CMK (cell line): ENCODE measurements at regions not wholly inside any gene's neighbourhood (a gene's known extent, or its start where the extent isn't known, plus 50 kb on each side); places are given as distances from the start of the nearest gene placed in this dataset.
A peak's percentile ranks its signal among the peaks of the same experiment; 100 is the strongest.

ENCODE experiments used
- DNase-seq: peaks from one replicate; pipeline ENCODE4 v3.0.0-alpha.2; 2010; ENCODE audit warnings: low read depth

DNA sequence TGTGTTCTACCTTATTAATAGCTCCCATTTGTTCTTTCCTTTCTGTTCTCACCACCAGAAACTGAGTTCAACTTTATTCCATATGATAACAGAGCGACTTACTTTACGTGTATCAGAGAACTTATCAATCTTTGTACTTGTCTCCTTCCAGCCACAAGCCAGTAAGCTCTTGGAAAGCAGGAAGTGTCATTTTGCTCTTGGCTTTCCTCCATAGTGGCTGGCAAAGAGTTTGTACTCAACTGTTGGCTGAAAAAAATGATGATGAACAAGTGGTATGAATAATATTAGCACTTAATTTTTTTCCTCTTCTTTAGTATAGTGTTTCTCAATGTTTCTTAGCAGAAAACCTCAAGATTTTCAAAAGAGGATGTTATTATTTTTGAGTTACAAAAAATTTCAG lies 182.4 kb upstream of the TOM1L1 start:
- no peak for DNase-seq

DNA sequence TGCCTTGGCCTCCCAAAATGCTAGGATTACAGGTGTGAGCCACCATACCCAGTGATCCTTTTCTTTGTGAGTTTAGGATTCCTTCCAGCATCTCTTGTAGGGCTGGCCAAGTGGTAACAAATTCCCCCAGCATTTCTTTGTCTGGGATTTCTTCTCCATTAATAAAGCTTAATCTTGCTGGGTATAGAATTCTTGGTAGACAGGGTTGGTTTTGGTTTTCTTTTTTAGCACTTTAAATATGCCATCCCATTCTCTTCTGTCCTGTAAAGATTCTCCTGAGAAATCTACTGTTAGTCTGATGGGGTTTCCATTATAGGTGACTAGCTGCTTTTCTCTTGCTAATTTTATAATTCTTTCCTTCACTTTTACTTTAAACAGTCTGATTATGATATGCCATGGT lies 173.0 kb upstream of the TOM1L1 start:
- no peak for DNase-seq

DNA sequence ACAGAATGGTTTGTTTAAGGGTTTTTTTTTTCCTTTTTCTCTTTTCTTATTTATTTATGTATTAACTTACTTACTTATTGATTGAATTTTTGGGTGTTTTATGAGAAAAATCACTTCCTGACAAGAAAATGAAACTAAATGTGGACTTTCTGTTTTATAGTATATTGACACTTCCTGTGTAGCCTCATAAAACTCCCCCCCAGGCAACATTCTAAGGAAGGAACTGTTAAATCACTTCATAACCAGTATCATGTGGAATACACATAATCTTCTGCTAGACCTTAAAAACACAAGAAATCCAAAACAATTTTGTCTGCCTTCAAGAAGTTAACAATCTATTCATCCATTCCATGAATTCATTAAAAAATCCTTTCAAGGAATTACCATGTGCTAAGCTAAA lies 164.1 kb upstream of the TOM1L1 start:
- DNase-seq = no peak

DNA sequence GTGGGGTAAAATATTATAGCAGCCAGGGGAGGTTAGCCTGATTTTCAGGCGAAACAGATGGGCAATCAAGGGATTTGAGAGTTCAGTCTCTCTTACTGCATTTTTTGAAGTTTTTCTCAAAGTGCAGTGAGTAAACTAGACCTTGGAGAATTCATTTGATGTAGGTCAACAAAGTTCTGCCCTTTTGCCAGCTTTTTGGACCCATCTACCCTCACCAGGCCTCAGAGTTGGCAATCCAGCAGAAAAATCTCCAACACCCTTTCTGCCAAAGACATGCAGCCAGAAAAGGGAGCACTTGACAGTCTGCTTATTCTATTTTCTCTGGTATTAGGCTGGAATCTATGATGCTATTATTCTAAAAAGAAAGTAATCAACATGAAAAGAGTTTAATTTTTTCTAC lies 162.2 kb upstream of the TOM1L1 start:
- DNase-seq = no peak

DNA sequence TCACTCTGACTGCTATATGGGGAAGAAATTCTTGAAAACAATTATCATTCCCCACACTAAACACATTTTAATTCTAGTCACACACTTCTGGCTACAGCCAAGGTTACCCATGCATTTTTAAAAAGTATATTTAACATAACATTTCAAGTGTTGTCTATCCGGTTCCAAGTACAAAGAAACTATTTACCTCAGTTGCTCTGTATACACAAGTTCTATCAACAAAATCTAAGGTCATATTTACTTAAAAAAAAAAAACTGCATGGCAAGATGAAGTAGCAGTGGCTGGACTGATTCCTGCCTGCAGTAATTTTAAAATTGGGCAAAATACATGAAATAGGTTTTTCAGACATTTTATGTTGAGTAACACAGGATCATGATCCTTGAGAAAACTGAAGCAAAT lies 155.9 kb upstream of the TOM1L1 start:
- no peak for DNase-seq

DNA sequence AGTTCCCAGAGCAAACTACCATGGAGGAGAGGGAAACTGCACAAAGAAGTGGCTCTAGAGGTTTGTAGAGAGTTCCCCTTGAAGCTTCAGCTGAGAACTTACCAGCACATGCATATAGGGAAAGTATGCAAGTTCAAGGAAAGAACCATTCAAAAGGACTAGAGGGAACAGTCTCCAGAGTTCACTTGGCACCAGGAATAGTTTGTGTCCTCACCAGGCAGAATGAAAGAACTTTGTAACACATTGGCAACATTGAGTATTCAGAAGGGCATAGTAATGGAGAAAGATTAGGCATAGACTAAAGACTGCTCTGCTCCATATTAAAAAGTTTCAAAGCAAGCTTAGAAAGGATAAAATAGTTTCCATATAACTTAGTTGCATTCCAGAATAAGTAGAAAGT lies 155.4 kb upstream of the TOM1L1 start:
- DNase-seq = no peak

DNA sequence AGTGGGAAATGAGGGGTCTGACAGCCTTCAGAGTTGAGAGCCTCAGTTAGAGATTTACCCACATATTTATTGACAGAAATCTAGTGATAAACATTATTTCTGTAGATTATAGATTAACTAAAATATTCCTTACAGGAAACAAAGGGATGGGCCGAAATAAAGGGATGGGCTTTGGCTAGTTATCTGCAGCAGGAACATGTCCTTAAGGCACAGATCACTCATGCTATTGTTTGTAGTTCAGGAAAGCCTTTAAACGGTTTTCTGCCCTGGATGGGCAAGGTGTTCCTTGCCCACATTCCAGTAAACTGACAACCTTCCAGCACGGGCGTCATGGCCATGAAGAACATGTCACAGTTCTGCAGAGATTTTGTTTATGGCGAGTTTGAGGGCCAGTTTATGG lies 154.8 kb upstream of the TOM1L1 start:
- no peak for DNase-seq

DNA sequence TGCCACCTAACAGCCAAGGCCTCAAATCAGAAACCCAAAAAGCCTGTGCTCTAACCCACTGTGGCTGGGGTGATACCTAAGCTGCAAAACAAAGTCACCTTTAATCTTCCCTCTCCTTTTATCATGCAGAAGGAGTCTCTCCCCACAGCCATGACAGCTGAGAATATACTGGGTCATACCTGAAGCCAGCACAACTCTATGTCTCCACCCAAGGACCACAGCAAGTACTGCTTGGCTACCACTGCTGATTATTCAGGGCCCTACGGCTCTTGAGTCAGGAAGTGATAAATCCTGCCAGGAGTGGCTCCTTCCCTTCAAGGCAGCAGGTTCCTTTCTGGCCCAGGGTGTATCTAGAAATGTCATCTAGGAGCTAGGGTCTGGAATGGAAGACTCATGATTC lies 151.5 kb upstream of the TOM1L1 start:
- no peak for DNase-seq

DNA sequence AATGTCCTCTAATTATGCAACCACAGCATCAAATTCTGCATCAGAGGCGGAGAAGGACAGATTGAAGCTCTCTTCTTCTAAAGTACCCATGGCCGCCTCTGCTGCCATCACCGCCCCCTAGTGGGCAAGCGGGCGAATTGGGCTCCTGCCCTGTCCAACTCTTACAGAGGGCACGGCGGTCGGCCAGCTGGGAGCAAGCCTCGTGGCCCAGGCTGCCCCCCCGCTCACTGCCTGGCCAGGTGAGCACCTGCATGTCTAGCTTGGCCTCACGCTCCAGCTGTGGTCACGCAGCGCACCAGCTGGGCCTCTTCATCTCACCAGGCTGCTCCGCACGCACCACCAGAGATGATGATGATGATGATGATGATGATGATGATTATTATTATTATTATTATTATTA lies 146.1 kb upstream of the TOM1L1 start:
- DNase-seq = peak; percentile 4

DNA sequence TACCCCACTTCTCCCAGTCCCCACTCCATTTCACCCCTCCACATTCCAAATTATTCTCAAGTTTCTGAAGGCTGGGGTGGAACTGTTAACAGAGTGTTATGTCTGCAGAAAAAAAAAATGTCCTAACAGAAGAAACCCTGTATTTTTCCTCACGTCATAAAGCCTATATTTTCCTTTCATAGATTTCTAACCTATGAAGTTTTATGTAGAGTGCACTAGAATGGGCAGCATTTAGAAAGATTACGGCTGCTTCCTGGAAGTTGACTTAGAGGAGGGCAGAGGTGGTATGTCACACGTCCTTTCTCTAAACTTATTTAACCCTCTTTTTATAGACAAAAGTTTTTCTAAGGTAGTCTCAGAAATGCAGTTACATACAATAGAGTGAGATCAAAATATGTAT lies 139.8 kb upstream of the TOM1L1 start:
- DNase-seq = no peak

DNA sequence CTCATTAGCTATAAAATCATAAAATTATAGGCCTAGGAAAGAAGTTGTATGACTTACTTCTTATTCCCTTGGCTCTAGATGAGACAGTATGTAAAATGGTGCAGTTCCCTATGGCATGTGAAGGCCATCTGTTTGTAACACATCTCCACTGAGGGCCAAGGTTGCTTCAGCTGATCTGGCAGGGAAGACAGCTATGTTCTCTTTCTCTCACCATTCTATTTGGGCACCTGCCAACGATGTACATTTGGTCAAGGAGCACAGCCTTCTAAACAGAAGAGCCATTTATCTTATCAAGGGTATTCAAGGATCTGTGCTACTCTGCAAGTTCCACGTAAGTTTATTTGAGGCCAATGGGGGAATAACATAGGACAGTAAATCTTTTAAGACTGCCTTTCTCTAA lies 129.8 kb upstream of the TOM1L1 start:
- DNase-seq = no peak

DNA sequence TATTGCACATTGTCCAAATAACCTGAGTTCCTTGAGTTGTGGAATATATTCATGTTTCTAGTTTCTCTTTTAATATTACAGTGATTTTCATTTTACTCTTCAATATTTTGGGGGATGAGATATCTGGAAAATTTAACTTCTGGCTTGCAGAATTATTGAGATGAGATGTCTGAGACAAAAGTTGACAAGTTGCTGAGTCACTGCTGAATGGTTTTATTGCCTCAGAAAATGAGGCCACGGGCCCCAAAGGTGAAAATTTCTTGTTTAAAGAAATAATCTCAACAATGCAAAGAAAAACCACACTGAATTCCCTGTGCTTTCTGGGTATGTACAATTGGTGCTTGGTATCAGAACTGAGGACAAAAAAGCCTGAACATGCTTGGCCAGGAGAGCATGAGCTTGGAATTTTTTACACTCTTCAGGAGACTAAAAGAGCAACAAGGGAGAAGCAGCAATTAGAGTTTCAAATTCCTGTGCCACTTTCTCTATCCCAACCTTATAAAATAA lies 129.2 kb upstream of the TOM1L1 start:
- DNase-seq = no peak

DNA sequence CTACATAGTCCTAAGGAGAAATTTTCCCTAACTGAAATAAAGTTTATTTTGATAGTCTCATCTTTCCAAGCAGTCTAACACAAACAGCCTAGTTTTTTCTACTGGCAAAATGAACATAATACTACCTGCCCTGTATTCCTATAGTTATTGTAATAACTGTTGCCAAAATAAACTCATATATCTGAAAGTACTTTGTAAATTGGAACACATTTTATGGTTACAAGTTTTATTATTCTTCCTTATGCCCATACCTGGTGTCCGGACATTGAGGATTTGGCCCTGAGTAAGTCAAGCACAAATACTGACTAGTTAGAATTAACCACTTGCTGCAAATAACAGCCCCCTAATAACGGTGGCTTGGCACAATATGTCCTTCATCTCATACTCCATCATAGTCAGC lies 120.4 kb upstream of the TOM1L1 start:
- DNase-seq = no peak

DNA sequence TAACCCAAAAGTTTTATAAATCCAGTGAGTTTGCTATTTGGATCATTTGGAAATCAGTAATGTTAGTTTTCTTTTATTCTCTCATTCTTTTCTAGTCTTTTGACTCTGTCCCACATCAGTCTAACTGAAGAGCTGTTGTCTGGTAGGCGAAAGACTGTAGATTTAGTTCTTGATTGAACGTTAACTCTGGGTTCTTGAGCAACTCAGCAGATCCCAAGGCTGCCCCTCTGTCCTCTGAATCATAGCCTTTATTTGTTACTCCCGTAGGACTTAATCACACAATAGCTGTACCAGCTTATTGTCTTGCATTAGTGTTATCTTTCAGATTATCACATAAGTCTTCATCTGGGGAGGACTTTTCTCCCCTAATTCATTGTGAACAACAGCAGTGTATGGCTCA lies 119.3 kb upstream of the TOM1L1 start:
- DNase-seq = no peak

DNA sequence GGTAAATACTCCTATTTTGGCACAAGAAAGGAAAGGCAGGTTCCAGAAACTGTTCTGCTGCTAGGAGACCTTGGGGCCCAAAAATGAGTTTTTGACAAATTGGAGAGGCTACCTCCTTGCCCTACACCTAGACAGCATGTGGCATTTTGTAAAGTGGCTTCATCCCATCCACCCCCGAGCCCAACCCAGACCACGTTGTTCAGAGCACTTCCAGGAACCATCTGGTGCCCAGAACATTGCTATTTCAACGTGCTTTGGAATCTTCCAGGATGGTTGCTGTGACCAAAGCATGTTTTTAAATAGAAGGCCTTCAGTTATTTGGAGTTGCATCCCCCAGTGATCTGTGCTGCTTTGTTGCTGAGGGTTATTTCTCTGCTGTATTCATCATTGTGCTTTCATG lies 116.3 kb upstream of the TOM1L1 start:
- DNase-seq = no peak

DNA sequence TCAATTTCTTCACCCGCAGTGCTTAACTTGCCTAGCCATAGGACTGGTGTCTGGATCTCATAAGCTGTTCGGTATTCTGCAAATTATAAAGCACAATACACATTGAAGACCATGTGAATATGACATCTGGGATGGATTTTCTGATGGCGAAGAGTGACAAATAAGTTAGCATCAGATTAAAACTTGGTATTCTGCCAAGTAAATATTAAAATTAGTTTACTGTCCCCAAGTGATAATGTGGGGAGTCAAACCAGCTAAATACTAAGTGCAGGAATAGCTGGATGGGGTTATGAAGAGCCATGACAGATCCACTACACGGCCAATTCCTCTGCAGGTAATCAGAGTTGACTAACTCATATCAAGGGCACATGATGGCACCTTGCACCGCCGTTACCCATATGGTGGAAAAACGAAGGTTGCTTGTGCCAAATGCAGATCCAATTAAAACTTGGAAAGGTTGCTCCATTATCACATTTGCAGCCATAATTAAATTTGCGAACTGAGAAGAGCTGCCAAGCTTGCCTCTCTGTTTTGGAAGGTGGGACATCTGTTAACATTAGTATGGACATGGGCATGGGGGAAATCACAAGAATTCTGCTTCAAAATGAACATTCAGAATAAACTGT lies 114.9 kb upstream of the TOM1L1 start:
- no peak for DNase-seq

DNA sequence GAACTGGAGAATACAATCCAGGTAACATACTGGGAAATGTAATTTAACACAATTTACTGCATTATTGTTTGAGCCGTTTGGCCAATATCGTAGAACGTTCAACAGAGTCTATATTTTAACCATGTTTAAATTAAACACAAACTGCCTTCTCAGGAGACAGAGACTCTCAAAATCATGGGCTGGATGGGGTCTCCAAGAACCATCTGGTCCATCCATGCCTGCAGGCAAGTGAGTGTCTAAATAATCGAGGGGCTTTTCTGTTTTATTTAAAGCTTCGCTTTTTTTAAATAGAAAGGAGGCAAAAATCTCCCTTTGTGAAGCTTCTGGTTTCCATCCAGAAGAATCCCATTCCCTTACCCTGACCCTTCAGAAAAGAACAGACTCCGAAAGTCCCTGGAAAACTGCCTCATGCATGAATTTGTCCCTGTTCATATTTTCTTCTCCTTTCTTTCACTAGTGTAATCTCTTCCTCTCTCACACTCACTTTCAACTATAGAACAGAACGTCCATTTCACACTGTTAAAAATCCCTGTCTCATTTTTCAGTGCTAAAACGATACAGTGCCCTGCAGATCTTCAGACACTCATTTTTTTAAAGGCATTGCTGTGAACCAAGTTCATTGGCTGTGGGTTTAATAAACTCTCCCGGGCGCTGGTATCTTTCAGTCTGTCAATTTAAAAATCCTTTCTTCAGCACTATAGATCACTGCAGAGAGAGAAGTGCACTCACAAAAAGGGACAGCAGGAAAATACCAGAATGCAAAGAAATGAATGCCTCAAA lies 111.4 kb upstream of the TOM1L1 start:
- DNase-seq = no peak

DNA sequence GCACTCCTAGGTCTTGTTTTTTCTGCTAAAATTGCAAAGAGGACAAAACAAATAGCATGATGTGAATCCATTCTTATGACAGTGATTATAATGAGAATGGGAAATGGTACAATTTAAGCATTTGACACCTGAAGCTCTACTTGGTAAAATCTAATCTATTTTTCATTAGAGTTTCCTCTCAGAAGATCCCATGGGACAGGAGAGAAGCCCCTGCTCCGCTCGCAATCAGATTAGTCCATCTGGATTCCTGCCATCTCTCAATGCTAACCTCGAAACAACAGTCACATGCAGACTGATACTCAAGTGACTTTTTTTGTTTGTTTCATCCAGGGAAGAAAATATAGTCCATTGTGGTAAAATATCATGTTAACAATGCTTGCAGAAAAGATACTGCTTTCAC lies 107.4 kb upstream of the TOM1L1 start:
- peak; percentile 24 for DNase-seq

DNA sequence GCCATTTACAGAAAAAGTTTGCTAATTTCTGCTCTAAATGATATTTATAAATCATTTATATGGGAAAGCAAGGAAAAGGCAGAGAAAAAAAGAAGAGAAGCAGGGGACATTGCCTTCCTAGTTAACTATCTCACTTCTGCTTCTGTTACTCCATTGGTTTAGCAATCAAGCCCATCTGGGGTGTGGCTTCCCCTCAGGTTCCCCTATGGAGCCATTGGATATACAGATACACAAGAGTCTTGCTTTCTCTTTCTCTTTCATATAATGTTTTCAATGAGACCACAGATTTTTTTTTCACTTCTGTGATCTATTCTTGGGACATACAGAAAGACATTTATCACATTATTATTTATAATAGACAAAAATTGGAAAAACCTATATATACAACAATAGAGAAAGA lies 105.6 kb upstream of the TOM1L1 start:
- peak; percentile 63 for DNase-seq

DNA sequence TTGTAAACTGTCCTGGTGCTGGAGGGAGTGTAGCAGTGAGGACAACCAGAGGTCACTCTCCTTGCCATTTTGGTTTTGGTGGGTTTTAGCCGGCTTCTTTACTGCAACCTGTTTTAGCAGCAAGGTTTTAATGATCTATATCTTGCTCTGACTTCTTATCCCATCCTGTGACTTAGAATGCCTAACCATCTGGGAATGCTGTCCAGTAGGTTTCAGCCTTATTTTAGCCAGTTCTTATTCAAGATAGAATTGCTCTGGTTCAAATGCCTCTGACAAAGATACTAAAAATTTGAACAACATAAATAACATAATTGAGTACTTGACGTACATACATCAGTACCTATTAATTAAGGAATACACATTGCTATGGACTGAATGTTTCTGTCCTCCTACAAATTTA lies 93.3 kb upstream of the TOM1L1 start:
- no peak for DNase-seq

DNA sequence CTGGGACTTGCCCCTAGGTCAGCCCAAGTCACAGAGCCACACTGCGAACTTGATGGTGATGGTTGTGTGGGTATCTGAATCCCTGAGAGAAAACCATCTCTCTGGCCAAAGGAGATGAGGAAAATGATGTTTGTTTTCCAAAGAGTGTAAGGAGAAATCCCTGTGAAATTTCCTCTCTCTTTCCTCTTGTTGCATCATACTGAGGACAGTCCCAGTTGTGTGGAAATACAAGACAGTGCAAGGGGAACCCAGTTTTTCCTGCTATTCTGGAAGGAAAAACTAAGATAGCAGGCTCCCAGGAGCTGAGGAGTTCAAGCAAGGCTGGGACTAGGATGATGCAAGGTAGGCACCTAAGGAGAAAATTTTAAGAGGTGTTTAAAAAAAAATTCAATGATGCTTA lies 86.8 kb upstream of the TOM1L1 start:
- DNase-seq = no peak

DNA sequence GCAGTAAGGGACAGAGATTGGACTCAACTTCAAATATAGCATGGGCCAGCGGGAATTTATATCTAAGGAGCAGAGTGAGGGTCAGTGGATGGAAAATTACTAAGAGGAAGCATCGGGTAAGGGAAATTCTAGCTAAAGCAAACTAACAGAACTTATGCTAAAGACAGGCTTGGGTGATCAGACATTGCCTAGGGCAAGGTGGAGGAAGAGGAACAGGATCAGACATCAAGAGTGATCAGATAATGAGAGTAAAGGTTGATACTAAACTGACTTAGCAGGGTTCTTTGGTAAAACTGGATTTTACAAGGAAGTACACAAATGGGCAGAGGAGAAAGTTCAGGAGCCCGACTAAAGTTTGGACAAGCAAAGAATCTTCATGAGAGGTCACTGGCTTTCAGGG lies 86.3 kb upstream of the TOM1L1 start:
- DNase-seq = no peak

DNA sequence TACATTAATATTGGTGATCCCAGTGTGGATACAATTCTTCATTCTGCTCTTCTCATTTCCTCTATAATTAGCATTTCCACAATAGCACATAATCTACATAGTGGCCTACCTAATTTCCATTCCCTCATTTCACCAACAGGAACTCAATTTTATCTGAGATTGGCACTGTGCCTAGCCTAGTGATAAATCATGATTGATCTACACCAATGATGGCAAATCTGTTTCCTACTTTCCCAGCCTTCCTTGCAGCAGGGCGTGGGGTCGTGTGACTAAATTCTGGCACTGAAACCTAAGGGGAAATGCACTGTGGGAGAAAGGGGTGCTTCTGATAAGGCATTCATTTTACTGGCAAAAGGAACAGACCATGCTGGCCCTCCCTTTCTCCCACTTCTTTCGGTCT lies 66.6 kb upstream of the TOM1L1 start:
- DNase-seq = no peak

DNA sequence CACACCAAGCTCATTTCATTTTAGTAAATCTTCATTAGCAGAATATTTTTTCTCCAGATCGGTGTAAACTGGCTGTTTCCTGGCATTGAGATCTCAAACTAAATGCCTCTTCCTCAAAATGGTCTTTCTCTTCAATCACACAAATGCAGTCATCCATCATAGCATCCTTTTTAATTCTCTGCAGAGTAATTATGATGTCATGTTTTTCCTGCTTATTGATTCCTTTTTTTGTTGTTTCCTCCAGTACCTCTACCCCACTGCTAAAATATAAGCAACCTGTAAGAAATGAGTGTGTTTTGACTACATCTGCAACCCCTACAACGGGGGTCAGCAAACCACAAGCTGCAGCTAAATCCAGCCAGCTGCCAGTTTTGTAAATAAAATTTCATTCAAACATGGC lies 65.6 kb upstream of the TOM1L1 start:
- no peak for DNase-seq
